ENCODE measurements at regions not wholly inside any gene's neighbourhood (a gene's known extent, or its start where the extent isn't known, plus 50 kb on each side); places are given as distances from the start of the nearest gene placed in this dataset.

DNA sequence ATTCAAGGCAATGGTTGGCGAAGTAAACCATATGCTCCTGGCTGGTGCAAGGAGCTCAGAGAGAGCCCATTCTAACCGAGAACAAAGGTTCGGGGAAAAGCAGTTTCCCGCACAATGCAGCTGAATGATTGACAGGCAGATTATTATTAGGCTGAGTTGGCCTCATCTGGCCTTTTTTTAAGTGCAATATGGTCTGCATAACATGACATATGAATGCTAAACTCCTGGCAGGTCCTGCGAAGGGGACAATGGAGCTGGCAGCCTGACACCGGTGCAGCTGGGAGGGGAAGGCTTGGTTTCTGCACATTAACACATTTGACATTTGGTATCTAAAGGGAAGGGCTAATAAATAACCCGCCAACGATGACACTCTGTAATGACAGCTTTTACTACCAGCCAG is 92.0 kb downstream of the MIS18A start:
- TF ChIP-seq, protein P1, sequence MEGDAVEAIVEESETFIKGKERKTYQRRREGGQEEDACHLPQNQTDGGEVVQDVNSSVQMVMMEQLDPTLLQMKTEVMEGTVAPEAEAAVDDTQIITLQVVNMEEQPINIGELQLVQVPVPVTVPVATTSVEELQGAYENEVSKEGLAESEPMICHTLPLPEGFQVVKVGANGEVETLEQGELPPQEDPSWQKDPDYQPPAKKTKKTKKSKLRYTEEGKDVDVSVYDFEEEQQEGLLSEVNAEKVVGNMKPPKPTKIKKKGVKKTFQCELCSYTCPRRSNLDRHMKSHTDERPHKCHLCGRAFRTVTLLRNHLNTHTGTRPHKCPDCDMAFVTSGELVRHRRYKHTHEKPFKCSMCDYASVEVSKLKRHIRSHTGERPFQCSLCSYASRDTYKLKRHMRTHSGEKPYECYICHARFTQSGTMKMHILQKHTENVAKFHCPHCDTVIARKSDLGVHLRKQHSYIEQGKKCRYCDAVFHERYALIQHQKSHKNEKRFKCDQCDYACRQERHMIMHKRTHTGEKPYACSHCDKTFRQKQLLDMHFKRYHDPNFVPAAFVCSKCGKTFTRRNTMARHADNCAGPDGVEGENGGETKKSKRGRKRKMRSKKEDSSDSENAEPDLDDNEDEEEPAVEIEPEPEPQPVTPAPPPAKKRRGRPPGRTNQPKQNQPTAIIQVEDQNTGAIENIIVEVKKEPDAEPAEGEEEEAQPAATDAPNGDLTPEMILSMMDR (IDR thresholded peaks at IDR 0.05) = no peak
- TF ChIP-seq EZH2 (IDR thresholded peaks at IDR 0.05; ENCODE audit: borderline replicate concordance, insufficient read depth, low read depth, low read length, poor library complexity, severe bottlenecking) = no peak
